ENCODE measurements at regions not wholly inside any gene's neighbourhood (a gene's known extent, or its start where the extent isn't known, plus 50 kb on each side); places are given as distances from the start of the nearest gene placed in this dataset.

- no peak for DNase-seq
Observed at GRCh38 chr20:60281295-60281694, 323.1 kb downstream of the CDH26 start.

GRCh38 chr20:60283281-60283680 lies 325.1 kb downstream of the CDH26 start:
- no peak for DNase-seq

- no peak for DNase-seq
Observed at GRCh38 chr20:60286764-60287163, 328.5 kb downstream of the CDH26 start.

GRCh38 chr20:60288945-60289344 lies 330.7 kb downstream of the CDH26 start:
- no peak for DNase-seq

GRCh38 chr20:60292001-60292520 lies 333.8 kb downstream of the CDH26 start:
- no peak for DNase-seq

- DNase-seq, result no peak
Observed at GRCh38 chr20:60294632-60295031, 336.4 kb downstream of the CDH26 start.

GRCh38 chr20:60295214-60295613 lies 337.0 kb downstream of the CDH26 start:
- DNase-seq, result no peak

- DNase-seq, result no peak
Observed at GRCh38 chr20:60297649-60298048, 339.4 kb downstream of the CDH26 start.

- no peak for DNase-seq
Observed at GRCh38 chr20:60298647-60299046, 340.4 kb downstream of the CDH26 start.

GRCh38 chr20:60299951-60300350 lies 341.7 kb downstream of the CDH26 start:
- no peak for DNase-seq

- no peak for DNase-seq
Observed at GRCh38 chr20:60300374-60300773, 342.2 kb downstream of the CDH26 start.

GRCh38 chr20:60302875-60303274 lies 344.7 kb downstream of the CDH26 start:
- no peak for DNase-seq

GRCh38 chr20:60304026-60304590 lies 345.9 kb downstream of the CDH26 start:
- no peak for DNase-seq

- DNase-seq, result no peak
Observed at GRCh38 chr20:60304931-60305330, 346.7 kb downstream of the CDH26 start.

- no peak for DNase-seq
Observed at GRCh38 chr20:60306105-60306504, 347.9 kb downstream of the CDH26 start.

- no peak for DNase-seq
Observed at GRCh38 chr20:60306551-60306950, 348.3 kb downstream of the CDH26 start.

- DNase-seq, result no peak
Observed at GRCh38 chr20:60310560-60311349, 352.5 kb downstream of the CDH26 start.

- DNase-seq, result no peak
Observed at GRCh38 chr20:60313191-60313590, 355.0 kb downstream of the CDH26 start.

GRCh38 chr20:60313614-60314013 lies 355.4 kb downstream of the CDH26 start:
- DNase-seq, result no peak

GRCh38 chr20:60314727-60315126 lies 356.5 kb downstream of the CDH26 start:
- no peak for DNase-seq

- no peak for DNase-seq
Observed at GRCh38 chr20:60316476-60317158, 358.4 kb downstream of the CDH26 start.

GRCh38 chr20:60317401-60317800 lies 359.2 kb downstream of the CDH26 start:
- no peak for DNase-seq

GRCh38 chr20:60321601-60322000 lies 363.4 kb downstream of the CDH26 start:
- DNase-seq, result no peak

Measured in right kidney (tissue), 1 donor.